ENCODE measurements at regions not wholly inside any gene's neighbourhood (a gene's known extent, or its start where the extent isn't known, plus 50 kb on each side); places are given as distances from the start of the nearest gene placed in this dataset.

GRCh38 chr1:38701088-38701487 lies 158.5 kb downstream of the RRAGC start (continued):
- TF ChIP-seq, protein P1, sequence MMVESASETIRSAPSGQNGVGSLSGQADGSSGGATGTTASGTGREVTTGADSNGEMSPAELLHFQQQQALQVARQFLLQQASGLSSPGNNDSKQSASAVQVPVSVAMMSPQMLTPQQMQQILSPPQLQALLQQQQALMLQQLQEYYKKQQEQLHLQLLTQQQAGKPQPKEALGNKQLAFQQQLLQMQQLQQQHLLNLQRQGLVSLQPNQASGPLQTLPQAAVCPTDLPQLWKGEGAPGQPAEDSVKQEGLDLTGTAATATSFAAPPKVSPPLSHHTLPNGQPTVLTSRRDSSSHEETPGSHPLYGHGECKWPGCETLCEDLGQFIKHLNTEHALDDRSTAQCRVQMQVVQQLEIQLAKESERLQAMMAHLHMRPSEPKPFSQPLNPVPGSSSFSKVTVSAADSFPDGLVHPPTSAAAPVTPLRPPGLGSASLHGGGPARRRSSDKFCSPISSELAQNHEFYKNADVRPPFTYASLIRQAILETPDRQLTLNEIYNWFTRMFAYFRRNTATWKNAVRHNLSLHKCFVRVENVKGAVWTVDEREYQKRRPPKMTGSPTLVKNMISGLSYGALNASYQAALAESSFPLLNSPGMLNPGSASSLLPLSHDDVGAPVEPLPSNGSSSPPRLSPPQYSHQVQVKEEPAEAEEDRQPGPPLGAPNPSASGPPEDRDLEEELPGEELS (CRISPR knock-in tag; IDR thresholded peaks at IDR 0.05; ENCODE audit: borderline replicate concordance): no peak

- ATAC-seq: no peak
- in situ Hi-C loops (cut with MboI) (no loop called here), intact Hi-C loops (cut with micrococcal nuclease) (no loop called here)
- H3K9ac ChIP-seq (ENCODE audit: insufficient read depth in 1 of 2, low read depth in 2 of 2, low read length in 2 of 2): no peak overlapping the region
- no peak overlapping the region for H3K4me3 ChIP-seq
- H3K27ac ChIP-seq (ENCODE audit: extremely low read depth, low read depth, low read length): no peak overlapping the region
- no peaks in the 10 kb centered on the region for H3K36me3 ChIP-seq (ENCODE audit: control insufficient read depth, insufficient read depth, low read length)
- no peak for TF ChIP-seq ZNF696 (CRISPR knock-in tag; conservative IDR thresholded peaks at IDR 0.05)
- no peak for TF ChIP-seq SLC30A9 (CRISPR knock-in tag; IDR thresholded peaks at IDR 0.05)
- no peak for TF ChIP-seq PCBP2 (IDR thresholded peaks at IDR 0.05; ENCODE audit: low read depth, low read length, poor library complexity, severe bottlenecking)
- no peak for TF ChIP-seq RB1 (IDR thresholded peaks at IDR 0.05; ENCODE audit: low read depth)
- TF ChIP-seq, protein P2, sequence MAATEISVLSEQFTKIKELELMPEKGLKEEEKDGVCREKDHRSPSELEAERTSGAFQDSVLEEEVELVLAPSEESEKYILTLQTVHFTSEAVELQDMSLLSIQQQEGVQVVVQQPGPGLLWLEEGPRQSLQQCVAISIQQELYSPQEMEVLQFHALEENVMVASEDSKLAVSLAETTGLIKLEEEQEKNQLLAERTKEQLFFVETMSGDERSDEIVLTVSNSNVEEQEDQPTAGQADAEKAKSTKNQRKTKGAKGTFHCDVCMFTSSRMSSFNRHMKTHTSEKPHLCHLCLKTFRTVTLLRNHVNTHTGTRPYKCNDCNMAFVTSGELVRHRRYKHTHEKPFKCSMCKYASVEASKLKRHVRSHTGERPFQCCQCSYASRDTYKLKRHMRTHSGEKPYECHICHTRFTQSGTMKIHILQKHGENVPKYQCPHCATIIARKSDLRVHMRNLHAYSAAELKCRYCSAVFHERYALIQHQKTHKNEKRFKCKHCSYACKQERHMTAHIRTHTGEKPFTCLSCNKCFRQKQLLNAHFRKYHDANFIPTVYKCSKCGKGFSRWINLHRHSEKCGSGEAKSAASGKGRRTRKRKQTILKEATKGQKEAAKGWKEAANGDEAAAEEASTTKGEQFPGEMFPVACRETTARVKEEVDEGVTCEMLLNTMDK (IDR thresholded peaks at IDR 0.05; ENCODE audit: borderline replicate concordance, insufficient read depth, low read depth, low read length, poor library complexity, severe bottlenecking): no peak
- TF ChIP-seq MEF2D (tag; conservative IDR thresholded peaks at IDR 0.05; ENCODE audit: low read depth): no peak
- TF ChIP-seq ZC3H11A (IDR thresholded peaks at IDR 0.05; ENCODE audit: low read depth, low read length): no peak
- no peak for TF ChIP-seq SOX6 (IDR thresholded peaks at IDR 0.05)
- TF ChIP-seq KDM4B (IDR thresholded peaks at IDR 0.05; ENCODE audit: borderline replicate concordance in 2 of 2, low read depth in 1 of 2): no peak
- no peak for TF ChIP-seq EP400 (IDR thresholded peaks at IDR 0.05)
- H4K20me1 ChIP-seq (replicated peaks; ENCODE audit: control insufficient read depth, insufficient read depth, low read length): no peaks in the 10 kb centered on the region
- no peaks in the 10 kb centered on the region for H3K79me2 ChIP-seq (ENCODE audit: control insufficient read depth, insufficient read depth, low read length)
- no TSS peak for BruUV-seq (replicated peaks)
- FAIRE-seq: no peak
- no peaks in the 10 kb centered on the region for H3K9me1 ChIP-seq (ENCODE audit: control insufficient read depth, insufficient read depth, low read length)
- no peaks in the 10 kb centered on the region for H3K4me1 ChIP-seq (replicated peaks in 1 of 2; ENCODE audit: control insufficient read depth in 2 of 2, insufficient read depth in 2 of 2, low read length in 2 of 2)
- ChIA-PET CTCF (ENCODE audit: low intra/inter-chr PET ratio) (no interaction called here), POLR2A (no interaction called here)
- WGBS (ENCODE audit: insufficient coverage, low coverage, missing lambda C conversion rate): 2% methylated on average over 3 of the region's 3 CpGs
- no peak overlapping the region for H2AFZ ChIP-seq (ENCODE audit: low read depth, low read length)
- H3K9me3 ChIP-seq (replicated peaks; ENCODE audit: control insufficient read depth, insufficient read depth, low read depth, low read length): no peaks in the 10 kb centered on the region
- no peak for DNase-seq (ENCODE audit: extremely low read depth in 1 of 4, low spot score in 3 of 4)
- H3K27me3 ChIP-seq (ENCODE audit: control insufficient read depth in 2 of 2, insufficient read depth in 2 of 2, low read length in 2 of 2): peaks cover 0 to 16% of the 10 kb centered on the region in 2 experiments; a peak in 4 of 5 replicates
- H3K4me2 ChIP-seq (ENCODE audit: insufficient read depth, low read length): no peak overlapping the region
Measured at GRCh38 chr1:38700077-38700470, 159.5 kb downstream of the RRAGC start.

Measured in K562 (cell line).